Right lobe of liver (tissue), 4 donors: ENCODE measurements at regions not wholly inside any gene's neighbourhood (a gene's known extent, or its start where the extent isn't known, plus 50 kb on each side); places are given as distances from the start of the nearest gene placed in this dataset.

Source experiments
- CTCF ChIP-seq, 4 donors: fragments of 200-600 bp in 3 of 4; fragments of 450-650 bp in 1 of 4; IDR thresholded peaks; one replicate each; pipeline versions ENCODE4 v1.5.1 to v1.8.0; 2016 to 2022; ENCODE audit warnings: antibody characterized with exemption in 4 of 4, mild to moderate bottlenecking in 2 of 4
- POLR2A ChIP-seq: fragments of 450-650 bp; IDR thresholded peaks from one replicate; pipeline ENCODE4 v1.6.1; 2017; ENCODE audit warnings: antibody characterized with exemption, mild to moderate bottlenecking
- donor health status: DM: no; HTN: no; CAD: no.
- donor health status: DM: no; HTN: no; CAD: no.
- donor health status: DM: no; HTN: yes; CAD: no.

GRCh38 chr10:108393089-108393488 lies 1228.6 kb upstream of the SORCS1 start:
- TF ChIP-seq CTCF (IDR thresholded peaks at IDR 0.05): no peak
- TF ChIP-seq POLR2A: no peak
